ENCODE measurements at regions not wholly inside any gene's neighbourhood (a gene's known extent, or its start where the extent isn't known, plus 50 kb on each side); places are given as distances from the start of the nearest gene placed in this dataset.
"Not testable (repeated sequence)": the region's sequence is repeated elsewhere in the genome, so short reads cannot be mapped to it uniquely, and the experiment has no call there.

- H3K9me3 ChIP-seq (ENCODE audit: control extremely low read depth in 1 of 3, control insufficient read depth in 2 of 3, insufficient read depth in 1 of 3, low read length in 2 of 3); H4K20me1 ChIP-seq (ENCODE audit: control insufficient read depth, insufficient read depth, low read length, poor library complexity, severe bottlenecking); H3K79me2 ChIP-seq (ENCODE audit: control insufficient read depth, insufficient read depth, low read length); H3K27me3 Mint-ChIP-seq; H3K9me3 Mint-ChIP-seq (ENCODE audit: insufficient read depth); H3K4me1 Mint-ChIP-seq; H3K4me3 ChIP-seq (ENCODE audit: control extremely low read depth in 1 of 5, extremely low read depth in 1 of 5, insufficient read depth in 1 of 5, low read depth in 2 of 5, low read length in 4 of 5); H3K9ac ChIP-seq (ENCODE audit: low read length); CTCF ChIA-PET; H3K4me2 ChIP-seq (replicated peaks; ENCODE audit: low read depth, low read length, poor library complexity, severe bottlenecking); H3K4me3 Mint-ChIP-seq; H3K27me3 ChIP-seq (replicated peaks in 1 of 4; ENCODE audit: control extremely low read depth in 1 of 4, control insufficient read depth in 3 of 4, insufficient read depth in 4 of 4, low read length in 3 of 4); H3K27ac Mint-ChIP-seq; DNase-seq; H3K36me3 ChIP-seq (replicated peaks in 1 of 2; ENCODE audit: control extremely low read depth in 1 of 2, control insufficient read depth in 1 of 2, extremely low read depth in 1 of 2, insufficient read depth in 2 of 2, low read length in 1 of 2); H3K27ac ChIP-seq (ENCODE audit: low read length in 2 of 2); intact Hi-C loops (cut with micrococcal nuclease); POLR2A ChIA-PET; H2AFZ ChIP-seq (ENCODE audit: insufficient read depth, low read depth, low read length, poor library complexity, severe bottlenecking); H3K4me1 ChIP-seq (ENCODE audit: control insufficient read depth in 2 of 2, insufficient read depth in 2 of 2, low read length in 2 of 2): not testable (repeated sequence)
- peak; percentile 38 for TF ChIP-seq CTCF (IDR thresholded peaks at IDR 0.05)
- peak; percentile 84 for ATAC-seq (ENCODE audit: low read depth)
- no CpG with 5 or more reads among the region's 26 CpGs for WGBS (ENCODE audit: insufficient coverage)
Observed at GRCh38 chr9:62550539-62550938, 1360.7 kb downstream of the SPATA31A7 start.

- H3K4me1 Mint-ChIP-seq; H3K4me1 ChIP-seq (ENCODE audit: control insufficient read depth in 2 of 2, insufficient read depth in 2 of 2, low read length in 2 of 2); H3K27me3 ChIP-seq (replicated peaks in 1 of 4; ENCODE audit: control extremely low read depth in 1 of 4, control insufficient read depth in 3 of 4, insufficient read depth in 4 of 4, low read length in 3 of 4); CTCF ChIA-PET; H3K27ac ChIP-seq (ENCODE audit: low read length in 2 of 2); H3K4me3 ChIP-seq (ENCODE audit: control extremely low read depth in 1 of 5, extremely low read depth in 1 of 5, insufficient read depth in 1 of 5, low read depth in 2 of 5, low read length in 4 of 5); H3K4me2 ChIP-seq (replicated peaks; ENCODE audit: low read depth, low read length, poor library complexity, severe bottlenecking); DNase-seq; ATAC-seq (ENCODE audit: low read depth); H2AFZ ChIP-seq (ENCODE audit: insufficient read depth, low read depth, low read length, poor library complexity, severe bottlenecking); H3K27ac Mint-ChIP-seq; H4K20me1 ChIP-seq (ENCODE audit: control insufficient read depth, insufficient read depth, low read length, poor library complexity, severe bottlenecking); H3K9me3 ChIP-seq (ENCODE audit: control extremely low read depth in 1 of 3, control insufficient read depth in 2 of 3, insufficient read depth in 1 of 3, low read length in 2 of 3); intact Hi-C loops (cut with micrococcal nuclease); POLR2A ChIA-PET; H3K79me2 ChIP-seq (ENCODE audit: control insufficient read depth, insufficient read depth, low read length); H3K27me3 Mint-ChIP-seq; H3K9me3 Mint-ChIP-seq (ENCODE audit: insufficient read depth); H3K36me3 ChIP-seq (replicated peaks in 1 of 2; ENCODE audit: control extremely low read depth in 1 of 2, control insufficient read depth in 1 of 2, extremely low read depth in 1 of 2, insufficient read depth in 2 of 2, low read length in 1 of 2); H3K4me3 Mint-ChIP-seq; H3K9ac ChIP-seq (ENCODE audit: low read length): not testable (repeated sequence)
- no CpG with 5 or more reads among the region's 8 CpGs for WGBS (ENCODE audit: insufficient coverage)
Observed at GRCh38 chr9:62560603-62561002, 1370.8 kb downstream of the SPATA31A7 start.

GRCh38 chr9:62565132-62565531, 1375.3 kb downstream of the SPATA31A7 start:
- DNase-seq; H3K27me3 Mint-ChIP-seq; H3K4me1 Mint-ChIP-seq; H3K4me1 ChIP-seq (ENCODE audit: control insufficient read depth in 2 of 2, insufficient read depth in 2 of 2, low read length in 2 of 2); H3K9me3 Mint-ChIP-seq (ENCODE audit: insufficient read depth); H2AFZ ChIP-seq (ENCODE audit: insufficient read depth, low read depth, low read length, poor library complexity, severe bottlenecking); H3K27ac ChIP-seq (ENCODE audit: low read length in 2 of 2); H3K27me3 ChIP-seq (replicated peaks in 1 of 4; ENCODE audit: control extremely low read depth in 1 of 4, control insufficient read depth in 3 of 4, insufficient read depth in 4 of 4, low read length in 3 of 4); H3K9ac ChIP-seq (ENCODE audit: low read length); CTCF ChIA-PET; ATAC-seq (ENCODE audit: low read depth); H3K4me3 Mint-ChIP-seq; H3K9me3 ChIP-seq (ENCODE audit: control extremely low read depth in 1 of 3, control insufficient read depth in 2 of 3, insufficient read depth in 1 of 3, low read length in 2 of 3); H4K20me1 ChIP-seq (ENCODE audit: control insufficient read depth, insufficient read depth, low read length, poor library complexity, severe bottlenecking); H3K79me2 ChIP-seq (ENCODE audit: control insufficient read depth, insufficient read depth, low read length); H3K27ac Mint-ChIP-seq; H3K36me3 ChIP-seq (replicated peaks in 1 of 2; ENCODE audit: control extremely low read depth in 1 of 2, control insufficient read depth in 1 of 2, extremely low read depth in 1 of 2, insufficient read depth in 2 of 2, low read length in 1 of 2); POLR2A ChIA-PET; H3K4me2 ChIP-seq (replicated peaks; ENCODE audit: low read depth, low read length, poor library complexity, severe bottlenecking); intact Hi-C loops (cut with micrococcal nuclease); H3K4me3 ChIP-seq (ENCODE audit: control extremely low read depth in 1 of 5, extremely low read depth in 1 of 5, insufficient read depth in 1 of 5, low read depth in 2 of 5, low read length in 4 of 5): not testable (repeated sequence)
- WGBS (ENCODE audit: insufficient coverage) = no CpG with 5 or more reads among the region's 3 CpGs

GRCh38 chr9:62566430-62566829, 1376.6 kb downstream of the SPATA31A7 start:
- H3K9me3 ChIP-seq (ENCODE audit: control extremely low read depth in 1 of 3, control insufficient read depth in 2 of 3, insufficient read depth in 1 of 3, low read length in 2 of 3); H3K4me3 ChIP-seq (ENCODE audit: control extremely low read depth in 1 of 5, extremely low read depth in 1 of 5, insufficient read depth in 1 of 5, low read depth in 2 of 5, low read length in 4 of 5); DNase-seq; H3K4me1 Mint-ChIP-seq; H3K4me1 ChIP-seq (ENCODE audit: control insufficient read depth in 2 of 2, insufficient read depth in 2 of 2, low read length in 2 of 2); H3K79me2 ChIP-seq (ENCODE audit: control insufficient read depth, insufficient read depth, low read length); H3K4me2 ChIP-seq (replicated peaks; ENCODE audit: low read depth, low read length, poor library complexity, severe bottlenecking); H3K9ac ChIP-seq (ENCODE audit: low read length); H3K27me3 ChIP-seq (replicated peaks in 1 of 4; ENCODE audit: control extremely low read depth in 1 of 4, control insufficient read depth in 3 of 4, insufficient read depth in 4 of 4, low read length in 3 of 4); POLR2A ChIA-PET; H3K9me3 Mint-ChIP-seq (ENCODE audit: insufficient read depth); H4K20me1 ChIP-seq (ENCODE audit: control insufficient read depth, insufficient read depth, low read length, poor library complexity, severe bottlenecking); CTCF ChIA-PET; H3K27ac Mint-ChIP-seq; H3K4me3 Mint-ChIP-seq; H3K36me3 ChIP-seq (replicated peaks in 1 of 2; ENCODE audit: control extremely low read depth in 1 of 2, control insufficient read depth in 1 of 2, extremely low read depth in 1 of 2, insufficient read depth in 2 of 2, low read length in 1 of 2); H3K27me3 Mint-ChIP-seq; H2AFZ ChIP-seq (ENCODE audit: insufficient read depth, low read depth, low read length, poor library complexity, severe bottlenecking); intact Hi-C loops (cut with micrococcal nuclease); H3K27ac ChIP-seq (ENCODE audit: low read length in 2 of 2): not testable (repeated sequence)
- no CpG with 5 or more reads among the region's 4 CpGs for WGBS (ENCODE audit: insufficient coverage)
- peak; percentile 54 for ATAC-seq (ENCODE audit: low read depth)
